NT2/D1 (cell line): ENCODE measurements at regions not wholly inside any gene's neighbourhood (a gene's known extent, or its start where the extent isn't known, plus 50 kb on each side); places are given as distances from the start of the nearest gene placed in this dataset.

Experiments
- YY1 ChIP-seq: IDR thresholded peaks from 2 replicates; pipeline ENCODE4 v1.6.1; 2011; ENCODE audit not compliant: insufficient read length, insufficient read depth
- ZNF274 ChIP-seq: IDR thresholded peaks from 2 replicates; pipeline ENCODE4 v1.6.1; 2011; ENCODE audit warnings: mild to moderate bottlenecking, low read depth, low read length

GRCh38 chr18:72640557-72640956 lies 96.4 kb upstream of the CBLN2 start:
- TF ChIP-seq ZNF274: no peak
- TF ChIP-seq YY1: no peak
